Activated CD4-positive, alpha-beta memory T cell treated with anti-CD3 and anti-CD28 coated beads for 36 hours (primary cell): ENCODE measurements at regions not wholly inside any gene's neighbourhood (a gene's known extent, or its start where the extent isn't known, plus 50 kb on each side); places are given as distances from the start of the nearest gene placed in this dataset.

Experiments
- CTCF ChIA-PET: fragments of 350-600 bp; sonication (Branson Sonifier 250); formaldehyde crosslinking; loops from one replicate; lab custom pipeline; 2021; ENCODE audit warnings: antibody characterized with exemption, inconsistent platforms; lab: Charles Lee
- POLR2A ChIA-PET: fragments of 350-600 bp; sonication (Branson Sonifier 250); formaldehyde crosslinking; loops from one replicate; lab custom pipeline; 2021; ENCODE audit warnings: antibody characterized with exemption; lab: Charles Lee
- DNase-seq: peaks from one replicate; pipeline ENCODE4 v3.0.0-alpha.2; 2020
- H3K27ac Mint-ChIP-seq: one replicate; pipeline ENCODE4 v1.8.0; 2021; ENCODE audit warnings: mixed read lengths
- H3K27me3 Mint-ChIP-seq: one replicate; pipeline ENCODE4 v1.8.0; 2021; ENCODE audit warnings: mixed read lengths
- H3K36me3 Mint-ChIP-seq: one replicate; pipeline ENCODE4 v1.8.0; 2021; ENCODE audit warnings: mixed read lengths
- H3K4me1 Mint-ChIP-seq: one replicate; pipeline ENCODE4 v1.8.0; 2021; ENCODE audit warnings: low read depth, mixed read lengths
- H3K4me3 Mint-ChIP-seq: one replicate; pipeline ENCODE4 v1.8.0; 2021; ENCODE audit warnings: mild to moderate bottlenecking, mixed read lengths
- H3K9me3 Mint-ChIP-seq: one replicate; pipeline ENCODE4 v1.8.0; 2021; ENCODE audit warnings: mixed read lengths
- intact Hi-C: fragments of 100-400 bp; cut with micrococcal nuclease; formaldehyde crosslinking; loops from one replicate; pipeline ENCODE4 v1.15.1; 2023

DNA sequence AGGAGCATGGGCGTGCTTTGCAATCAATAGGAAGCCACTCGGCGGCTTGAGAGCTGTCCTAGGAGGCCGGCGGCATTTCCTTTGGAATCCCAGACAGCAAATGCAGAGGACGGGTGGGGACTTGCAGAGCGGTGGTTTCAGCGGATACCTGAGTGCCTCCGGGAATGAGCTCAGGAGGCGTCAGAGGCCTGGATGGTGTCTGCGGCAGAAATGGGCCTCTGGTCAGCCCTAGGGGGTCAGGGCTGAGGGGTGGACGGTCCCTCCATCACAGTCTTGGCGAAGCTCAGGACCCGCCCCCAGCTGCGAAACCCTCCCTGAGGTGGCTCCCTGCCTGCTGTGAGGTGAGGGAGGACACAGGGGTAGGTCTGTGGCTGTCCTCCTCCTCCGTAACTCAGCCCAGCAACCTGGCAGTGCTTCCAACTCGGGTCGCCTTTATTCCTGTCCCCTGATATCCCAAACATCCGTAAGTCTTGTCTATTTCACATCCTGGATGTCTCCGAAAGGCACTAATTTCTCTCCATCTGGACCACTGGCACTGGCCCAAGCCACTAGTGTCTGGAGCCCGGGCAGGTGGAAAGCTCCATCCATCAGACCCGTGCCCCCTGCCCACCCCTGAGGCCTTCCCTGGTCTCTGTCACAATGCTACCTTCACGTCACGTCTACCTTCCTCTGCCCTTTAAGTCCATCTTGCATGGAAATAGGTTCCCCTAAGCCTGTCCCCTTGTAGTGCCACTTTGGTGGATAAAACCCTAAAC, 686.6 kb downstream of the BRD1 start:
- peaks cover 16% of the 10 kb centered on the region for H3K27me3 Mint-ChIP-seq
- H3K4me1 Mint-ChIP-seq = no peaks in the 10 kb centered on the region
- POLR2A ChIA-PET = no interaction called here

GRCh38 chr22:49139492-49140151, 688.1 kb downstream of the BRD1 start:
- ChIA-PET CTCF (no interaction called here), POLR2A (no interaction called here)
- intact Hi-C loops = no loop called here
- H3K36me3 Mint-ChIP-seq = no peaks in the 10 kb centered on the region
- H3K4me1 Mint-ChIP-seq = no peaks in the 10 kb centered on the region
- no peak overlapping the region for H3K4me3 Mint-ChIP-seq
- H3K27me3 Mint-ChIP-seq = peaks cover 22% of the 10 kb centered on the region
- no peaks in the 10 kb centered on the region for H3K9me3 Mint-ChIP-seq
- H3K27ac Mint-ChIP-seq = no peak overlapping the region
- DNase-seq = no peak

More for the DNA sequence above, 686.6 kb downstream of the BRD1 start:
- Mint-ChIP-seq H3K9me3 (no peaks in the 10 kb centered on the region), H3K36me3 (no peaks in the 10 kb centered on the region), H3K4me3 (no peak overlapping the region), H3K27ac (no peak overlapping the region)
- intact Hi-C loops = no loop called here
- DNase-seq = no peak
- CTCF ChIA-PET = no interaction called here

DNA sequence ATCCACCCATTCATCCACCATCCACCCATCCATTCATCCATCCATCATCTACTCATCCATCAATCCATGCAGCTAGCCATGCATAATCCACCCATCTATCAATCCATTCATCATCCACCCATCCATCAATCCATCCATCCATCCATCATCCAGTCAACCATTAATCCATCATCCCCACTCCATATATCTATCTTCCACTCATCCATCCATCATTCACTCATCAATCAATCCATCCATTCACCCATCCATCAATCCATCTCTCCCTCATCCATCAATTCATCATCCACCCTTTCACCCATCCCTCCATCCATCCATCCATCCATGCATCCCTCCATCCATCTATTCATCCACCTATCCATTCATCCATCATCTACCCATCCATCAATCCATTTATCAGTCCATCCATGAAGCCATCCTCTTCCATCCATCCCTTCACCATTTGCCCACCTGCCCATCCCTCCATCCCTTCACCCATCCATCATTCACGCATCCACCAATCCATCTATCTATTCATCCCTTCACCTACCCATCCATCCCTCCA, 689.4 kb downstream of the BRD1 start:
- no peak for DNase-seq
- no peak overlapping the region for H3K4me3 Mint-ChIP-seq
- no peaks in the 10 kb centered on the region for H3K4me1 Mint-ChIP-seq
- ChIA-PET POLR2A (no interaction called here), CTCF (no interaction called here)
- H3K27me3 Mint-ChIP-seq = peaks cover 28% of the 10 kb centered on the region
- intact Hi-C loops = no loop called here
- H3K36me3 Mint-ChIP-seq = no peaks in the 10 kb centered on the region
- H3K27ac Mint-ChIP-seq = no peak overlapping the region
- H3K9me3 Mint-ChIP-seq = no peaks in the 10 kb centered on the region

- no peak overlapping the region for H3K4me3 Mint-ChIP-seq
- no peak for DNase-seq
- no peaks in the 10 kb centered on the region for H3K36me3 Mint-ChIP-seq
- intact Hi-C loops = no loop called here
- H3K27ac Mint-ChIP-seq = no peak overlapping the region
- POLR2A ChIA-PET = no interaction called here
- no peaks in the 10 kb centered on the region for H3K4me1 Mint-ChIP-seq
- H3K9me3 Mint-ChIP-seq = no peaks in the 10 kb centered on the region
- CTCF ChIA-PET = no interaction called here
- H3K27me3 Mint-ChIP-seq = peaks cover 33% of the 10 kb centered on the region
Observed at GRCh38 chr22:49137206-49137840, 690.4 kb downstream of the BRD1 start.

DNA sequence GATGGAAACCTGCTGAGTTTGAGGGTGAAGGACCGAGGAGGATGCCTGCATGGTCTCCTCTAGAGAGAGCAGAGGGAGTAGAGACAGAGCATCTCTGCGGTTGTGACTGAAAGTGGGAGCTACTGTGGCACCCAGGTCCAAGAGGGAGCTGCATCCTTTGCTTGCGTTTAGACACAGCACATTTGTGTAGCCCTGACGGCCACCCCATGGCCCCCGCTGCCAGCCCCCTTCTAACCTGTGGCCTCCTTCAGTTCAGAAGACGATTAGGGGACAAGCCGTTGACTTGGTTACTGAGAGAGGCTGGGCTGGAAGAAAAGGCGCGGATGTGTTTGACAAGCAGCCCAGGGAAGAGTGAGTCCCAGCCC, 690.9 kb downstream of the BRD1 start:
- Mint-ChIP-seq H3K4me1 (no peaks in the 10 kb centered on the region), H3K4me3 (no peak overlapping the region), H3K27ac (no peak overlapping the region), H3K36me3 (no peaks in the 10 kb centered on the region), H3K27me3 (peaks cover 37% of the 10 kb centered on the region), H3K9me3 (no peaks in the 10 kb centered on the region)
- intact Hi-C loops = no loop called here
- ChIA-PET POLR2A (no interaction called here), CTCF (no interaction called here)
- DNase-seq = no peak

DNA sequence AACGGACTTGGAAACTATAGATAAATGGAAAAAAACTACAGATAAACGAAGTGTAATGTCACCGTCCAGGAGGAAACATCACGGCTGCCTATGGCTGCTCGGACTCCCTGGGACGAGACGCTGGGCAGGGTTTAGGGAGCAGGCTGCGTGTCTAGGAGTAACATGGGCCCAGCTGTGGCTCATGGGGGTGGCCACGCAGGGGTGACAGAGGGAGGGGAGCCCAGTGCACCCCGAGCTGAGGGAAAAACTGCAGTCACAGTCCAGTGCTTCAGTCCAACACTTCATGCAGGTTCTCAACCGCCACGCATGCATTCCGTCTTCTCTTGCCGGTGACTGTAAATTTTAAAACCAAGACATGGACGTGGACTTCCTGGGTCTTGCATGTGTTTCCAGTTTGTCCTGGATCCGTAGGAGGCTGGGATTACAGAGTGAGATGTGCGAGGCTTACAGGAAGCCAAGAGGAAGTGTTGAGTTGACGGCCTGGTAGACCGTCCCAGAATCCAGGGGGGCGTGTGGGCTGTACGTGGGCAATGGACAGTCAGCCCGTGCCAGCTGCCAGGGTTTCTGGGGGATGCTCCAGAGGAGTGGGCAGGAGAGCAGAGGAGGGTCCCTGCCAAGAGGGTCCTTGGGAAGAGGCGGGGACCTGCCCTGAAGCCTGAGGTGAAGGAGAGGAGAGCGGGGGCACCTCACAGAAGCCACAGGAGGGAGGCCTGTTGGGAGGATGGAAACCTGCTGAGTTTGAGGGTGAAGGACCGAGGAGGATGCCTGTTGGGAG, 691.4 kb downstream of the BRD1 start:
- H3K4me3 Mint-ChIP-seq = no peak overlapping the region
- H3K27ac Mint-ChIP-seq = no peak overlapping the region
- ChIA-PET POLR2A (no interaction called here), CTCF (no interaction called here)
- peaks cover 34% of the 10 kb centered on the region for H3K27me3 Mint-ChIP-seq
- no peaks in the 10 kb centered on the region for H3K4me1 Mint-ChIP-seq
- no peaks in the 10 kb centered on the region for H3K9me3 Mint-ChIP-seq
- no peak for DNase-seq
- no peaks in the 10 kb centered on the region for H3K36me3 Mint-ChIP-seq
- intact Hi-C loops = no loop called here

DNA sequence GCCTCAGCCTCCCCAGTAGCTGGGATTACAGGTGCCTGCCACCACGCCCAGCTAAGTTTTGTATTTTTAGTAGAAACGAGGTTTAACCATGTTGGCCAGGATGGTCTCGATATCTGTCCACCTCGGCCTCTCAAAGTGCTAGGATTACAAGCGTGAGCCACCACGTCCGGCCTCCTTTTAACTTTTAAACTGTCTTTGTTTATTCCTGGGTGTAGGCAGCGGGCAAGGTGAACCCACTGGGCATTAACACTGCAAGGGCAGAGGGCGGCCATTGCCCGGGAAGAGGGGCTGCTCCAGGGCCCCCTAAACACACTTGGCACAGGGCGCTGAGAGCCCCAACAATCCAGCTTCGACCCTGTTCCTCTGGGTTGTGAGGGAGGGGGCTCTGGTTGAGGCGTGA, 693.6 kb downstream of the BRD1 start:
- no peak for DNase-seq
- H3K4me3 Mint-ChIP-seq = no peak overlapping the region
- no peaks in the 10 kb centered on the region for H3K36me3 Mint-ChIP-seq
- H3K9me3 Mint-ChIP-seq = no peaks in the 10 kb centered on the region
- intact Hi-C loops = no loop called here
- peaks cover 31% of the 10 kb centered on the region for H3K27me3 Mint-ChIP-seq
- ChIA-PET POLR2A (no interaction called here), CTCF (no interaction called here)
- no peaks in the 10 kb centered on the region for H3K4me1 Mint-ChIP-seq
- no peak overlapping the region for H3K27ac Mint-ChIP-seq

GRCh38 chr22:49133541-49133940, 694.1 kb downstream of the BRD1 start:
- peaks cover 27% of the 10 kb centered on the region for H3K27me3 Mint-ChIP-seq
- DNase-seq = no peak
- H3K27ac Mint-ChIP-seq = no peak overlapping the region
- H3K4me1 Mint-ChIP-seq = no peaks in the 10 kb centered on the region
- CTCF ChIA-PET = no interaction called here
- no peak overlapping the region for H3K4me3 Mint-ChIP-seq
- POLR2A ChIA-PET = no interaction called here
- intact Hi-C loops = no loop called here
- H3K9me3 Mint-ChIP-seq = no peaks in the 10 kb centered on the region
- H3K36me3 Mint-ChIP-seq = no peaks in the 10 kb centered on the region

DNA sequence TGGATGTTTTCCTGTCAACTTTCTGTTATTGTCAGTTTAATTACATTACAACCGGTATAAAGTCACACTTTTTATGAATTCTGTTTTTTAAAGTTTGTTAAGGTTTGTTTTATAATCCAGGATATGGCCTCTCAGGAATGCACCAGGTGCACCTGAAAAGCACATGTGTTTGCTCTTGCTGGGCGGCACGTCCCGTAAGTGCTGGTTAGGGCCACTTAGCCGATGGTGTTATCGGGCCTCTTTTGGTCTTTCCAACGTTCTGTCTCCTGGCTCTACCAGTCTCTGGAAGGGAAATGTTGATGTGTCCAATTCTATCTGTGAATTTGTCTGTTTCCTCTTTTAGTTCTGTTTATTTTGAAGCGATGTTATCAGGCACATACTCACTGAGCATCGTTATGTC, 695.7 kb downstream of the BRD1 start:
- H3K4me1 Mint-ChIP-seq = no peaks in the 10 kb centered on the region
- no peaks in the 10 kb centered on the region for H3K36me3 Mint-ChIP-seq
- no peak for DNase-seq
- H3K27me3 Mint-ChIP-seq = peaks cover 27% of the 10 kb centered on the region
- POLR2A ChIA-PET = no interaction called here
- H3K27ac Mint-ChIP-seq = no peak overlapping the region
- CTCF ChIA-PET = no interaction called here
- H3K9me3 Mint-ChIP-seq = peaks cover 5% of the 10 kb centered on the region
- no peak overlapping the region for H3K4me3 Mint-ChIP-seq
- intact Hi-C loops = no loop called here

GRCh38 chr22:49129736-49130135, 697.9 kb downstream of the BRD1 start:
- CTCF ChIA-PET = no interaction called here
- Mint-ChIP-seq H3K27ac (no peak overlapping the region), H3K9me3 (peaks cover 9% of the 10 kb centered on the region), H3K4me3 (no peak overlapping the region), H3K4me1 (no peaks in the 10 kb centered on the region), H3K27me3 (peaks cover 19% of the 10 kb centered on the region), H3K36me3 (no peaks in the 10 kb centered on the region)
- intact Hi-C loops = no loop called here
- DNase-seq = no peak
- POLR2A ChIA-PET = no interaction called here

GRCh38 chr22:49128874-49129273, 698.8 kb downstream of the BRD1 start:
- peaks cover 9% of the 10 kb centered on the region for H3K9me3 Mint-ChIP-seq
- ChIA-PET CTCF (no interaction called here), POLR2A (no interaction called here)

DNA sequence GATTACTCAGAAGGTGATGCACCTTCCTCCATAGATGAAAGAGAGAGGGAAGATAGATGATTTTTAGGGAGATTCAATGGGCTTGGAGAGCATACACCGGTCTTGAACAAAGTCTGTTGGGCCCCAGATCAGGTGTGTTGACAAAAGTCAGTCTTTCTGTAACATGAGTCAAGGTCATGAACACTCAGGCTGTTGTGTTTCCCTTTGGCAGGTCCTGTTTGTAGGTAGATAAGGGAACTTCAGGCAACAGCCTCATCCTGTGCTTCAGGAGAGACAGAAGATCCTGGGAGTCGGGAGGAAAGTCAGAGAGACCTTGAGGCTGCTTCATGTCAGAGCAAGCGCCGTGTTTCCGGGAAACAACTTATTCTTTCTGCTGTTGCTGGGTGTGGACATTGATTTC, 703.1 kb downstream of the BRD1 start:
- peaks cover 9% of the 10 kb centered on the region for H3K9me3 Mint-ChIP-seq
- H3K27me3 Mint-ChIP-seq = peaks cover 11% of the 10 kb centered on the region
- intact Hi-C loops = no loop called here
- POLR2A ChIA-PET = no interaction called here
- CTCF ChIA-PET = no interaction called here
- no peak overlapping the region for H3K4me3 Mint-ChIP-seq
- no peak for DNase-seq
- H3K4me1 Mint-ChIP-seq = no peaks in the 10 kb centered on the region
- no peaks in the 10 kb centered on the region for H3K36me3 Mint-ChIP-seq
- H3K27ac Mint-ChIP-seq = no peak overlapping the region

More at GRCh38 chr22:49128874-49129273, 698.8 kb downstream of the BRD1 start:
- DNase-seq = no peak
- intact Hi-C loops = no loop called here
- H3K27ac Mint-ChIP-seq = no peak overlapping the region
- no peak overlapping the region for H3K4me3 Mint-ChIP-seq
- peaks cover 17% of the 10 kb centered on the region for H3K27me3 Mint-ChIP-seq
- no peaks in the 10 kb centered on the region for H3K36me3 Mint-ChIP-seq
- no peaks in the 10 kb centered on the region for H3K4me1 Mint-ChIP-seq
